ENCODE measurements at regions not wholly inside any gene's neighbourhood (a gene's known extent, or its start where the extent isn't known, plus 50 kb on each side); places are given as distances from the start of the nearest gene placed in this dataset.

- DNase-seq, result no peak
These were observed 234.1 kb upstream of the BMP2 start for GRCh38 chr20:6533351-6533750.

- no peak for DNase-seq
These were observed 236.6 kb upstream of the BMP2 start for GRCh38 chr20:6530779-6531315.

- no peak for DNase-seq
These were observed 237.2 kb upstream of the BMP2 start for GRCh38 chr20:6530254-6530653.

GRCh38 chr20:6525447-6526303 is 241.8 kb upstream of the BMP2 start:
- DNase-seq, result no peak

GRCh38 chr20:6524305-6524704 is 243.2 kb upstream of the BMP2 start:
- DNase-seq, result no peak

GRCh38 chr20:6519556-6519955 is 247.9 kb upstream of the BMP2 start:
- DNase-seq, result no peak

GRCh38 chr20:6515261-6515660 is 252.2 kb upstream of the BMP2 start:
- no peak for DNase-seq

- DNase-seq, result no peak
These were observed 253.9 kb upstream of the BMP2 start for GRCh38 chr20:6513599-6513998.

GRCh38 chr20:6509374-6509773 is 258.1 kb upstream of the BMP2 start:
- no peak for DNase-seq

- no peak for DNase-seq
These were observed 260.6 kb upstream of the BMP2 start for GRCh38 chr20:6506906-6507305.

GRCh38 chr20:6504826-6505225 is 262.7 kb upstream of the BMP2 start:
- no peak for DNase-seq

- DNase-seq, result no peak
These were observed 263.3 kb upstream of the BMP2 start for GRCh38 chr20:6504179-6504578.

GRCh38 chr20:6502999-6503398 is 264.5 kb upstream of the BMP2 start:
- no peak for DNase-seq

GRCh38 chr20:6502219-6502618 is 265.3 kb upstream of the BMP2 start:
- no peak for DNase-seq

- no peak for DNase-seq
These were observed 266.4 kb upstream of the BMP2 start for GRCh38 chr20:6501061-6501460.

GRCh38 chr20:6499566-6499965 is 267.9 kb upstream of the BMP2 start:
- DNase-seq, result no peak

GRCh38 chr20:6496874-6497273 is 270.6 kb upstream of the BMP2 start:
- no peak for DNase-seq

- no peak for DNase-seq
These were observed 271.6 kb upstream of the BMP2 start for GRCh38 chr20:6495907-6496306.

- DNase-seq, result no peak
These were observed 275.0 kb upstream of the BMP2 start for GRCh38 chr20:6492271-6493055.

- DNase-seq, result no peak
These were observed 276.6 kb upstream of the BMP2 start for GRCh38 chr20:6490849-6491248.

GRCh38 chr20:6489361-6490171 is 277.9 kb upstream of the BMP2 start:
- DNase-seq, result no peak

- DNase-seq, result no peak
These were observed 282.1 kb upstream of the BMP2 start for GRCh38 chr20:6485351-6485750.

- no peak for DNase-seq
These were observed 283.8 kb upstream of the BMP2 start for GRCh38 chr20:6483727-6484126.
